ENCODE measurements at regions not wholly inside any gene's neighbourhood (a gene's known extent, or its start where the extent isn't known, plus 50 kb on each side); places are given as distances from the start of the nearest gene placed in this dataset.

DNA sequence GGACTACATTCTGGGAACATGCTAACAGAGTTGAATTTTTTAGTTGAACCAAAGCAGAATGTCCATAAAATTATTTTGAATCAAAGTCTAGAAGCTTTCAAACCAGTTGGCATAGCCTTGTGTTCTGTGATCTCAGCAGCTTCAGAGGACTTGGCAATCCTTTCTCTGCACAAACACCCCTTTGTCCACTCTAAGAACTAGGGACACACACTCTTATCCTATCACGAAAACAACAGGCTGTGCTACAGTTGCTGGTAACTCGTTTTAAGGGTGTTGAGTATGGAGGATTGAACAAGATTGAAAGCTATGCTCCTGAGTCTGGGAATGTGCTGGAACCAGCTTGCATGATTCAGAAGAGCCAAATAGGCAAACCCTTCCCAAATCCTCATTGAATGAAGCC, 76.4 kb upstream of the PRSS58 start:
- no peak for DNase-seq
- ChIA-PET POLR2A (no interaction called here), CTCF (interaction anchor here (0.7 kb wide), 1 partner anchor 10 kb away, joined by 3 read pairs; no protein-coding TSS in a partner anchor)
- Mint-ChIP-seq H3K9me3 (no peaks in the 10 kb centered on the region), H3K27me3 (peaks cover 8% of the 10 kb centered on the region), H3K27ac (no peak overlapping the region), H3K4me1 (no peaks in the 10 kb centered on the region), H3K36me3 (ENCODE audit: low read depth) (no peaks in the 10 kb centered on the region), H3K4me3 (no peak overlapping the region)

DNA sequence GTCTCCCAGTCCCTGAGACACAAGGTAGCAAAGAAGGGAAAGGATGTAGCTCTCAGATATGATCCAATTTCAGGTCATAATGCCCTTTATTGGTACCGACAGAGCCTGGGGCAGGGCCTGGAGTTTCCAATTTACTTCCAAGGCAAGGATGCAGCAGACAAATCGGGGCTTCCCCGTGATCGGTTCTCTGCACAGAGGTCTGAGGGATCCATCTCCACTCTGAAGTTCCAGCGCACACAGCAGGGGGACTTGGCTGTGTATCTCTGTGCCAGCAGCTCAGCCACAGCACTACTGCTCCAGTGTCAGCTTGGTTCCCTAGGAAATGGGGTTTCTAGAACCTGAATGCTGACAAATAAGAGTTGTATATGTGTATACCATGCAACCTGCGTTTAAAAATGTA, 74.6 kb upstream of the PRSS58 start:
- no peak overlapping the region for H3K4me3 Mint-ChIP-seq
- no peaks in the 10 kb centered on the region for H3K9me3 Mint-ChIP-seq
- H3K27me3 Mint-ChIP-seq = peaks cover 14% of the 10 kb centered on the region
- no peak overlapping the region for H3K27ac Mint-ChIP-seq
- ChIA-PET CTCF (no interaction called here), POLR2A (no interaction called here)
- DNase-seq = no peak
- no peaks in the 10 kb centered on the region for H3K36me3 Mint-ChIP-seq (ENCODE audit: low read depth)
- no peaks in the 10 kb centered on the region for H3K4me1 Mint-ChIP-seq

DNA sequence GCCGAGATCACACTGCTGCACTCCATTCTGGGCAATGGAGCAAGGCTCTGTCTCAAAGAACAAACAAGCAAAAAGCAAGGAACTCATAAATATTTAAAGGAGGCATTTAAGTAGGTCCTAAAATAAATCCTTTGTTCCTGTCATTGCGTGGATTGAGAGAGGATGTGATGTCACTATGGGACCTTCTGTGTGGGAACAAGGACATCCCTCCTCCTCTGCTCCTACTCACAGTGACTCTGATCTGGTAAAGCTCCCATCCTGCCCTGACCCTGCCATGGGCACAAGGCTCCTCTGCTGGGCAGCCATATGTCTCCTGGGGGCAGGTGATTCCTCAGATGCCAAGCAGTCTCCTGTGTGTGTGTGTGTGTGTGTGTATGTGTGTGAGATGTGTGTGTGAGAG, 74.1 kb upstream of the PRSS58 start:
- CTCF ChIA-PET = no interaction called here
- H3K27me3 Mint-ChIP-seq = peaks cover 11% of the 10 kb centered on the region
- H3K36me3 Mint-ChIP-seq (ENCODE audit: low read depth) = no peaks in the 10 kb centered on the region
- DNase-seq = no peak
- POLR2A ChIA-PET = no interaction called here
- H3K4me1 Mint-ChIP-seq = no peaks in the 10 kb centered on the region
- no peak overlapping the region for H3K4me3 Mint-ChIP-seq
- no peaks in the 10 kb centered on the region for H3K9me3 Mint-ChIP-seq
- H3K27ac Mint-ChIP-seq = no peak overlapping the region

- H3K4me1 Mint-ChIP-seq = peaks cover 6% of the 10 kb centered on the region
- no peaks in the 10 kb centered on the region for H3K36me3 Mint-ChIP-seq (ENCODE audit: low read depth)
- CTCF ChIA-PET = no interaction called here
- DNase-seq = no peak
- H3K27ac Mint-ChIP-seq = no peak overlapping the region
- no peaks in the 10 kb centered on the region for H3K9me3 Mint-ChIP-seq
- no peak overlapping the region for H3K4me3 Mint-ChIP-seq
- POLR2A ChIA-PET = no interaction called here
- peaks cover 13% of the 10 kb centered on the region for H3K27me3 Mint-ChIP-seq
These were observed 71.4 kb upstream of the PRSS58 start for GRCh38 chr7:142329062-142329790.

- ChIA-PET CTCF (no interaction called here), POLR2A (no interaction called here)
- Mint-ChIP-seq H3K27me3 (peaks cover 13% of the 10 kb centered on the region), H3K27ac (no peak overlapping the region), H3K9me3 (no peaks in the 10 kb centered on the region), H3K4me3 (peak overlapping the region; percentile 19), H3K36me3 (ENCODE audit: low read depth) (no peaks in the 10 kb centered on the region), H3K4me1 (peaks cover 11% of the 10 kb centered on the region)
- DNase-seq = no peak
These were observed 70.7 kb upstream of the PRSS58 start for GRCh38 chr7:142328551-142328950.

GRCh38 chr7:142327628-142328405, 70.0 kb upstream of the PRSS58 start:
- H3K36me3 Mint-ChIP-seq (ENCODE audit: low read depth) = no peaks in the 10 kb centered on the region
- peaks cover 12% of the 10 kb centered on the region for H3K4me1 Mint-ChIP-seq
- no peaks in the 10 kb centered on the region for H3K9me3 Mint-ChIP-seq
- H3K27me3 Mint-ChIP-seq = peaks cover 13% of the 10 kb centered on the region
- no peak for DNase-seq
- H3K4me3 Mint-ChIP-seq = peak overlapping the region; percentile 23
- CTCF ChIA-PET = no interaction called here
- peak overlapping the region; percentile 55 for H3K27ac Mint-ChIP-seq
- POLR2A ChIA-PET = no interaction called here

DNA sequence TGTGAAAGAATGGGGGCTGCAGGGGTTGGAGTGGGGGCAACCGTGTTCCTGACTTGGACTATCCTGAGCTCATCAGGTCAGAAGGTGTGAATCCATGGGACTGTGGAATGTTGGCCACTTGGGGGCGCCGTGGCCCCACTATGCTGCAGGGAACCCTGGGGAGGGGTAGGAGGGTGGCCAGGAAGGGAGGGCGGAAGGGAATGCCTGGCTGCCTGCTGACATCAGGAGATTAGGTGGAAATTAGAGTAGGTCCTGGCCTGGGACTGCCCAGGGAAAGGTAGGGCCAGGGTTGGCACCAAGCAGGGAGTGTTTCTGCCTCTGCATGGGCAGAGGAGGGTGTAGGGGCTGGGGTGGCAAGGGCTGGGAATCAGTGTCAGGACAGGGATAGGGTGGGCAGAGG, 65.8 kb upstream of the PRSS58 start:
- Mint-ChIP-seq H3K36me3 (ENCODE audit: low read depth) (no peaks in the 10 kb centered on the region), H3K9me3 (no peaks in the 10 kb centered on the region), H3K27ac (peak overlapping the region; percentile 63), H3K27me3 (peaks cover 11% of the 10 kb centered on the region), H3K4me1 (peaks cover 16% of the 10 kb centered on the region), H3K4me3 (no peak overlapping the region)
- DNase-seq = no peak
- POLR2A ChIA-PET = no interaction called here
- CTCF ChIA-PET = interaction anchor here (0.5 to 1.5 kb wide), 5 partner anchors 10 to 33 kb away, joined by 3 to 7 read pairs (median 3); no protein-coding TSS in a partner anchor

DNA sequence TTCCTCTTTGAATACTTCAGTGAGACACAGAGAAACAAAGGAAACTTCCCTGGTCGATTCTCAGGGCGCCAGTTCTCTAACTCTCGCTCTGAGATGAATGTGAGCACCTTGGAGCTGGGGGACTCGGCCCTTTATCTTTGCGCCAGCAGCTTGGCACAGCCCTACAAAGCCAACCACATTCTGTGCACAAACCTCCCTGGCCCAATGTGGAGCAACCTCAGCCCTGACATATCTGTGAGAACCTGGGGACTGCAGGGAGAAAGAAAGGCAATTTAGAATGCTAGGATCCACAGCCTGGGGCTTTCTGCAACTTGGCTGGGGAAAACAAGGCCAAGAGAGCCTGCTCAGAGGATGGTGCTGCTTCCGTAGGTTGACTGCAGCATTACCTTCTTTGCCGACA, 63.5 kb upstream of the PRSS58 start:
- POLR2A ChIA-PET = interaction anchor here (1.0 kb wide), 1 partner anchor 477 kb away, joined by 3 read pairs; no protein-coding TSS in a partner anchor
- peak overlapping the region; percentile 39 for H3K4me3 Mint-ChIP-seq
- H3K9me3 Mint-ChIP-seq = no peaks in the 10 kb centered on the region
- peaks cover 6% of the 10 kb centered on the region for H3K27me3 Mint-ChIP-seq
- peak overlapping the region; percentile 80 for H3K27ac Mint-ChIP-seq
- no peak for DNase-seq
- CTCF ChIA-PET = interaction anchor here (1.8 kb wide), 1 partner anchor 17 kb away, joined by 5 read pairs; no protein-coding TSS in a partner anchor
- H3K4me1 Mint-ChIP-seq = peaks cover 13% of the 10 kb centered on the region
- H3K36me3 Mint-ChIP-seq (ENCODE audit: low read depth) = no peaks in the 10 kb centered on the region

GRCh38 chr7:142320883-142321282, 63.0 kb upstream of the PRSS58 start:
- peaks cover 13% of the 10 kb centered on the region for H3K4me1 Mint-ChIP-seq
- ChIA-PET CTCF (interaction anchor here (1.1 to 1.8 kb wide), 4 partner anchors 17 to 493 kb away, joined by 3 to 5 read pairs (median 4); no protein-coding TSS in a partner anchor), POLR2A (interaction anchor here (0.6 to 1.5 kb wide), 3 partner anchors 476 to 487 kb away, joined by 3 to 4 read pairs (median 4); no protein-coding TSS in a partner anchor)
- peak overlapping the region; percentile 80 for H3K27ac Mint-ChIP-seq
- no peaks in the 10 kb centered on the region for H3K36me3 Mint-ChIP-seq (ENCODE audit: low read depth)
- H3K27me3 Mint-ChIP-seq = peaks cover 6% of the 10 kb centered on the region
- H3K4me3 Mint-ChIP-seq = peak overlapping the region; percentile 39
- DNase-seq = no peak
- no peaks in the 10 kb centered on the region for H3K9me3 Mint-ChIP-seq

DNA sequence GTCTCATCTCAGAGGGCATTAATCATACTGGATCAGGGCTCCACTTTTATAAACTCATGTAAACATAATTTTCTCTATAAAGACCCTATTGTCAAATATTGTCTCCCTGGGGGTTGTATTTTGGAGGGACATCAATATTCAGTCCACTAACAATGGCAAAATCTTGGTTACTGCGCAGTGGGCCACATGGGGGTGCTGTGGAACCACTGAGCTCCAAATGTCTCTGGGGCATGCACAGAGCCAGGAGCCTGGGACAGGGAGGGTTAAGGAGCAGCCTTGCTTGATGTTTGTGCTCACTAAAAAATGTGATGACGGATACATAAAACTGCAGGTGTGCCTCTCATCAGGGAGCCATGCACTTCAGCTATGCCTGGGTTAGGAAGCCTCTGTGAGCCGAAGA, 62.1 kb upstream of the PRSS58 start:
- POLR2A ChIA-PET = interaction anchor here (0.6 to 1.5 kb wide), 2 partner anchors 47 to 488 kb away, joined by 3 to 4 read pairs; no protein-coding TSS in a partner anchor
- Mint-ChIP-seq H3K27me3 (peaks cover 9% of the 10 kb centered on the region), H3K4me3 (peak overlapping the region; percentile 39), H3K4me1 (peaks cover 13% of the 10 kb centered on the region), H3K36me3 (ENCODE audit: low read depth) (no peaks in the 10 kb centered on the region), H3K27ac (peak overlapping the region; percentile 80), H3K9me3 (no peaks in the 10 kb centered on the region)
- CTCF ChIA-PET = interaction anchor here (0.5 to 1.8 kb wide), 7 partner anchors 17 to 991 kb away, joined by 3 to 5 read pairs (median 3); no protein-coding TSS in a partner anchor
- peak; percentile 47 for DNase-seq

GRCh38 chr7:142314281-142314680, 56.4 kb upstream of the PRSS58 start:
- DNase-seq = no peak
- no peak overlapping the region for H3K4me3 Mint-ChIP-seq
- H3K9me3 Mint-ChIP-seq = no peaks in the 10 kb centered on the region
- no peaks in the 10 kb centered on the region for H3K36me3 Mint-ChIP-seq (ENCODE audit: low read depth)
- H3K27me3 Mint-ChIP-seq = peaks cover 11% of the 10 kb centered on the region
- CTCF ChIA-PET = interaction anchor here (0.6 to 1.1 kb wide), 5 partner anchors 9 to 689 kb away, joined by 3 read pairs; no protein-coding TSS in a partner anchor
- H3K4me1 Mint-ChIP-seq = peaks cover 19% of the 10 kb centered on the region
- H3K27ac Mint-ChIP-seq = peak overlapping the region; percentile 33
- POLR2A ChIA-PET = no interaction called here

DNA sequence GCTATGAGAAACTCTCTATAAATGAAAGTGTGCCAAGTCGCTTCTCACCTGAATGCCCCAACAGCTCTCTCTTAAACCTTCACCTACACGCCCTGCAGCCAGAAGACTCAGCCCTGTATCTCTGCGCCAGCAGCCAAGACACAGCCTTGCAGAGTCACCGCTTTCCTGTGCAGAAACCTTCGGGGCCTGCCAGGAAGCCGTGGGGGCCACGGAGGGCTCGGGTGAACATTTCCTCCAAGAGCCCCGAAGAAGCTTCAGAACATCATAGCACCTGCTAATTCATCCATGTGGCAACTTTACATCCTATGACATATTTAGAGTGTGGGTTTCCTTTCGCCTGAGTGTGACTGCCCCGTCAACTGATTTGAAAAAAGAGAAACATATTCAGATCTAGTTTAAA, 55.7 kb upstream of the PRSS58 start:
- peak; percentile 45 for DNase-seq
- POLR2A ChIA-PET = no interaction called here
- CTCF ChIA-PET = interaction anchor here (0.8 to 1.7 kb wide), 3 partner anchors 9 to 689 kb away, joined by 3 to 7 read pairs (median 3); no protein-coding TSS in a partner anchor
- Mint-ChIP-seq H3K27ac (peak overlapping the region; percentile 81), H3K27me3 (peaks cover 11% of the 10 kb centered on the region), H3K9me3 (no peaks in the 10 kb centered on the region), H3K4me1 (peaks cover 19% of the 10 kb centered on the region), H3K36me3 (ENCODE audit: low read depth) (no peaks in the 10 kb centered on the region), H3K4me3 (peak overlapping the region; percentile 40)

GRCh38 chr7:142311876-142312275, 54.0 kb upstream of the PRSS58 start:
- Mint-ChIP-seq H3K36me3 (ENCODE audit: low read depth) (no peaks in the 10 kb centered on the region), H3K4me1 (peaks cover 19% of the 10 kb centered on the region), H3K27me3 (peaks cover 11% of the 10 kb centered on the region), H3K4me3 (no peak overlapping the region), H3K27ac (peak overlapping the region; percentile 43), H3K9me3 (no peaks in the 10 kb centered on the region)
- ChIA-PET CTCF (interaction anchor here (0.7 kb wide), 2 partner anchors 12 to 1098 kb away, joined by 4 to 7 read pairs; no protein-coding TSS in a partner anchor), POLR2A (no interaction called here)
- no peak for DNase-seq
